Suprapubic skin (tissue), 4 donors: ENCODE measurements at regions not wholly inside any gene's neighbourhood (a gene's known extent, or its start where the extent isn't known, plus 50 kb on each side); places are given as distances from the start of the nearest gene placed in this dataset.
"Not testable (repeated sequence)": the region's sequence is repeated elsewhere in the genome, so short reads cannot be mapped to it uniquely, and the experiment has no call there.

ENCODE experiments used
- DNase-seq, 2 donors: peaks; one replicate each; pipeline ENCODE4 v3.0.0-alpha.2; 2019; ENCODE audit warnings: low spot score in 2 of 2
- H3K27ac ChIP-seq: fragments of 200-600 bp; sonication (generic); one replicate; pipeline ENCODE4 v1.5.1; 2019
- H3K27me3 ChIP-seq: fragments of 200-600 bp; sonication (generic); one replicate; pipeline ENCODE4 v1.5.1; 2019
- H3K36me3 ChIP-seq: fragments of 200-600 bp; sonication (generic); one replicate; pipeline ENCODE4 v1.5.1; 2019
- H3K4me1 ChIP-seq: fragments of 200-600 bp; sonication (generic); one replicate; pipeline ENCODE4 v1.5.1; 2019
- H3K4me3 ChIP-seq: fragments of 200-600 bp; sonication (generic); one replicate; pipeline ENCODE4 v1.5.1; 2019; ENCODE audit warnings: mild to moderate bottlenecking
- H3K9me3 ChIP-seq: fragments of 200-600 bp; sonication (generic); one replicate; pipeline ENCODE4 v1.5.1; 2019
- CTCF ChIP-seq, 2 donors: fragments of 200-600 bp in 1 of 2; fragments of 450-650 bp in 1 of 2; sonication (generic) in 1 of 2; IDR thresholded peaks; one replicate each; pipeline ENCODE4 v1.5.1; 2016 to 2019; ENCODE audit warnings: antibody characterized with exemption in 2 of 2, mild to moderate bottlenecking in 1 of 2, moderate library complexity in 1 of 2
- EP300 ChIP-seq: sonication (generic); formaldehyde crosslinking; IDR thresholded peaks from one replicate; pipeline ENCODE4 v1.6.1; 2017; ENCODE audit warnings: antibody characterized with exemption
- POLR2A ChIP-seq, 2 donors: fragments of 450-650 bp; IDR thresholded peaks; one replicate each; pipeline ENCODE4 v1.6.1; 2017; ENCODE audit warnings: antibody characterized with exemption in 2 of 2, mild to moderate bottlenecking in 2 of 2, moderate library complexity in 2 of 2
- POLR2AphosphoS5 ChIP-seq, 3 donors: sonication (generic); formaldehyde crosslinking; IDR thresholded peaks; one replicate each; pipeline ENCODE4 v1.6.1; 2017; ENCODE audit warnings: antibody characterized with exemption in 3 of 3
- WGBS: methylation state at CpG from one replicate; pipeline ENCODE4 v1.1.5; 2018; 5-methylcytosine and 5-hydroxymethylcytosine counted together

- no peak for DNase-seq
- Histone ChIP-seq H3K4me1 (no peaks in the 10 kb centered on the region), H3K27me3 (no peaks in the 10 kb centered on the region), H3K4me3 (no peak overlapping the region), H3K27ac (no peak overlapping the region), H3K36me3 (no peaks in the 10 kb centered on the region), H3K9me3 (no peaks in the 10 kb centered on the region)
- 80% methylated on average over 4 of the region's 4 CpGs for WGBS
- TF ChIP-seq POLR2AphosphoS5 (IDR thresholded peaks at IDR 0.05) (no peak), POLR2A (IDR thresholded peaks at IDR 0.05) (no peak), EP300 (no peak), CTCF (IDR thresholded peaks at IDR 0.05) (no peak)
Measured at GRCh38 chr9:27828908-27829307, 255.6 kb upstream of the C9orf72 start.

DNA sequence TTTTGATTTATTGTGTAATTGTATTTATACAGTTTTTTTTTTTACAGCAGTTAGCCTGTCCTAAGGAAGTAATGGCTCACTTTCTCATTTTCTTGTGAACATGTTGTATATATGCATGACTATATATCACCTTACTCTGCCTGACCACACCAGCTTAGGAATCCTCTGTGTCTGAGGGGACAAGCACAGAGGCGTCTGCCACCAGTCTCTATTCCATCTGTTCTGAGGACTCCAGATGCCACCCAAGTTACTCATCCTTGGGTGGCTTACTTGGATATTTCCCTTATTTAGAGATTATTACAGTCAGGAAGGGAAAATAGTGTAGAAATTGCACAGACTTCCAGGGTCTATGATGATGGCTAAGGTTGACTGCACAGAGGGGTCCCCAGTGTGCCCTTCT is 256.3 kb upstream of the C9orf72 start:
- no peak overlapping the region for H3K27ac ChIP-seq
- H3K9me3 ChIP-seq = no peaks in the 10 kb centered on the region
- no peak overlapping the region for H3K4me3 ChIP-seq
- no peak for TF ChIP-seq POLR2AphosphoS5 (IDR thresholded peaks at IDR 0.05)
- TF ChIP-seq CTCF (IDR thresholded peaks at IDR 0.05) = no peak
- TF ChIP-seq EP300 = no peak
- TF ChIP-seq POLR2A (IDR thresholded peaks at IDR 0.05) = no peak
- no peaks in the 10 kb centered on the region for H3K4me1 ChIP-seq
- 64% methylated on average over 1 of the region's 1 CpG for WGBS
- H3K36me3 ChIP-seq = no peaks in the 10 kb centered on the region
- DNase-seq = no peak
- H3K27me3 ChIP-seq = no peaks in the 10 kb centered on the region

GRCh38 chr9:27832108-27832507 is 258.8 kb upstream of the C9orf72 start:
- H3K9me3 ChIP-seq, H3K4me3 ChIP-seq, DNase-seq, H3K27ac ChIP-seq, H3K4me1 ChIP-seq, H3K36me3 ChIP-seq, H3K27me3 ChIP-seq: not testable (repeated sequence)
- WGBS = 79% methylated on average over 3 of the region's 3 CpGs

DNA sequence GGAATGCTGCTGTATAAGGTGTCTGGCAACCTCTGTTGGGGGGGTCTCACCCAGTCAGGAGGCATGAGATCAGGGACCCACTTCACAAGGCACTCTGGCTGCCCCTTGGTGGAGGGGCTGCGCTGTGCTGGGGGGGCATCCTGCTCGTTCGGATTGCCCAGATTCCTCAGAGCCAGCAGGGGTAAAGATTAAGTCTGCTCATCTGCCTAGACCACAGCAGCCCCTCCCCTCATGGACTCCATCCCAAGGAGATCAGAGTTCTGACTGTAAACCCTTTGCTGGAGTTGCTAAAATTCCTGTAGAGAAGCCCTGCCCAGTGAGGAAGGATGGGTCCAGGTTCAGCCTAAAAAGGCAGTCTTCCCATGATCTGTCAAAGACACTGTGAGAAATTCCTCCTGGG is 262.0 kb upstream of the C9orf72 start:
- WGBS = 100% methylated on average over 1 of the region's 3 CpGs
- Histone ChIP-seq H3K4me1 (no peaks in the 10 kb centered on the region), H3K4me3 (no peak overlapping the region), H3K9me3 (no peaks in the 10 kb centered on the region), H3K36me3 (no peaks in the 10 kb centered on the region), H3K27me3 (no peaks in the 10 kb centered on the region), H3K27ac (no peak overlapping the region)
- no peak for TF ChIP-seq POLR2AphosphoS5 (IDR thresholded peaks at IDR 0.05)
- no peak for TF ChIP-seq POLR2A (IDR thresholded peaks at IDR 0.05)
- TF ChIP-seq EP300 = no peak
- TF ChIP-seq CTCF (IDR thresholded peaks at IDR 0.05) = no peak
- DNase-seq = no peak

DNA sequence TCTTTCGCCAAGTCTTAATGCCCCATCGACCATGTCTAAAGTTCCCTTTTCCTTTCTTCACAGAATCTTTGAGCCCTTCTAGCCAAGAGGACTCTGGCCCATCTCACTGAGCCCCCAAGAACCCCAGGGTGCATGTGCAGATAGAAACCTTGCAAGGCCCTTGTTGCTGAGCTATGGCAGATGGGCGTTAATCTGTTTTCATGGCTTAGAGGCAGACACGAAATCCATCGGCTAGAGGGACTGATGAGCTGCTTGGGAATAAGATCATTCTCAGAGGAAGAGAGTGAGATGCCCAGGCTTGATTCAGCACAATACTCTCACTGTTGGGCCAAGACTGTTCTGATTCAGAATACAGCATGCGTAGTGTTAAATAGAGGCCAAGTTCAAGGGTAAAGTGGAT is 262.5 kb upstream of the C9orf72 start:
- 84% methylated on average over 6 of the region's 6 CpGs for WGBS

More for the DNA sequence above, 262.5 kb upstream of the C9orf72 start:
- Histone ChIP-seq H3K4me3 (no peak overlapping the region), H3K27me3 (no peaks in the 10 kb centered on the region), H3K36me3 (no peaks in the 10 kb centered on the region), H3K4me1 (no peaks in the 10 kb centered on the region), H3K9me3 (no peaks in the 10 kb centered on the region), H3K27ac (no peak overlapping the region)
- no peak for DNase-seq
- no peak for TF ChIP-seq POLR2AphosphoS5 (IDR thresholded peaks at IDR 0.05)
- TF ChIP-seq CTCF (IDR thresholded peaks at IDR 0.05) = no peak
- no peak for TF ChIP-seq POLR2A (IDR thresholded peaks at IDR 0.05)
- no peak for TF ChIP-seq EP300
